ENCODE measurements at regions not wholly inside any gene's neighbourhood (a gene's known extent, or its start where the extent isn't known, plus 50 kb on each side); places are given as distances from the start of the nearest gene placed in this dataset.

DNA sequence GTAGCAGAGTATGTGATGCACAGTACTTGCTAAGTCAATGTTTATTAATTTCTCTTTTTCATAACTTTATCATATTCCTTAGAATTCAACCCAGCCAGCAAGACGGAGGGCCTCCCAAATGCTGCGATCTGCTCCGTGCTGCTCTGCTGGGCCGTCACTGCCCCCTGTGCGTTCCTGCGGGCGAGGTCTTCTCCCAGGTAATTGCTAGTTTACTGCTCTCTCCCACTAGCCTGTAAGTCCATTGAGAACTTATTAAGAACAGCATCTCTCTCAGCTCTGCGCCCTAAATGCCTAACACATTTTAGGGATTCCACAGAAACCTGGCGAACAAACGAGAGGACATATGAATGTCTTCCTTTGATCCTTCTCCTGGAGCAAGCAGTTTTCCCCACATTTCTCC, 153.6 kb upstream of the ARHGAP28 start:
- TF ChIP-seq GABPA (IDR thresholded peaks at IDR 0.05 in 1 of 2, conservative IDR thresholded peaks at IDR 0.05 in 1 of 2) (no peak), YY1 (IDR thresholded peaks at IDR 0.05) (no peak), RAD21 (IDR thresholded peaks at IDR 0.05) (no peak)
- TF ChIP-seq, protein P1, sequence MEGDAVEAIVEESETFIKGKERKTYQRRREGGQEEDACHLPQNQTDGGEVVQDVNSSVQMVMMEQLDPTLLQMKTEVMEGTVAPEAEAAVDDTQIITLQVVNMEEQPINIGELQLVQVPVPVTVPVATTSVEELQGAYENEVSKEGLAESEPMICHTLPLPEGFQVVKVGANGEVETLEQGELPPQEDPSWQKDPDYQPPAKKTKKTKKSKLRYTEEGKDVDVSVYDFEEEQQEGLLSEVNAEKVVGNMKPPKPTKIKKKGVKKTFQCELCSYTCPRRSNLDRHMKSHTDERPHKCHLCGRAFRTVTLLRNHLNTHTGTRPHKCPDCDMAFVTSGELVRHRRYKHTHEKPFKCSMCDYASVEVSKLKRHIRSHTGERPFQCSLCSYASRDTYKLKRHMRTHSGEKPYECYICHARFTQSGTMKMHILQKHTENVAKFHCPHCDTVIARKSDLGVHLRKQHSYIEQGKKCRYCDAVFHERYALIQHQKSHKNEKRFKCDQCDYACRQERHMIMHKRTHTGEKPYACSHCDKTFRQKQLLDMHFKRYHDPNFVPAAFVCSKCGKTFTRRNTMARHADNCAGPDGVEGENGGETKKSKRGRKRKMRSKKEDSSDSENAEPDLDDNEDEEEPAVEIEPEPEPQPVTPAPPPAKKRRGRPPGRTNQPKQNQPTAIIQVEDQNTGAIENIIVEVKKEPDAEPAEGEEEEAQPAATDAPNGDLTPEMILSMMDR (IDR thresholded peaks at IDR 0.05; ENCODE audit: low read depth, low read length, missing input control): no peak
- TF ChIP-seq, protein P2, sequence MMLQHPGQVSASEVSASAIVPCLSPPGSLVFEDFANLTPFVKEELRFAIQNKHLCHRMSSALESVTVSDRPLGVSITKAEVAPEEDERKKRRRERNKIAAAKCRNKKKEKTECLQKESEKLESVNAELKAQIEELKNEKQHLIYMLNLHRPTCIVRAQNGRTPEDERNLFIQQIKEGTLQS (IDR thresholded peaks at IDR 0.05): no peak
